AG09319 (cell line): ENCODE measurements at regions not wholly inside any gene's neighbourhood (a gene's known extent, or its start where the extent isn't known, plus 50 kb on each side); places are given as distances from the start of the nearest gene placed in this dataset.

Experiments used
- DNase-seq: peaks from one replicate; pipeline ENCODE4 v3.0.0-alpha.2; 2010; ENCODE audit warnings: low read depth; ENCODE audit errors: extremely low read depth
- CTCF ChIP-seq: IDR thresholded peaks from 2 replicates; pipeline ENCODE4 v1.5.1; 2011; ENCODE audit warnings: low read depth, mild to moderate bottlenecking, inconsistent platforms, low read length, moderate library complexity

GRCh38 chr3:10600726-10601125, 95.3 kb upstream of the ATP2B2 start:
- no peak for DNase-seq
- no peak for TF ChIP-seq CTCF

GRCh38 chr3:10601151-10601856, 95.9 kb upstream of the ATP2B2 start:
- DNase-seq = no peak
- TF ChIP-seq CTCF = no peak

- DNase-seq = no peak
- TF ChIP-seq CTCF = no peak
These were observed 96.5 kb upstream of the ATP2B2 start for GRCh38 chr3:10601857-10602230.

- no peak for DNase-seq
- TF ChIP-seq CTCF = no peak
These were observed 96.9 kb upstream of the ATP2B2 start for GRCh38 chr3:10602271-10602670.

- no peak for DNase-seq
- TF ChIP-seq CTCF = no peak
These were observed 97.7 kb upstream of the ATP2B2 start for GRCh38 chr3:10602769-10603768.

- DNase-seq = no peak
These were observed 103.7 kb upstream of the ATP2B2 start for GRCh38 chr3:10609134-10609533.

More at GRCh38 chr3:10609134-10609533, 103.7 kb upstream of the ATP2B2 start:
- no peak for TF ChIP-seq CTCF
